B cell (primary cell): ENCODE measurements at regions not wholly inside any gene's neighbourhood (a gene's known extent, or its start where the extent isn't known, plus 50 kb on each side); places are given as distances from the start of the nearest gene placed in this dataset.

Experiments
- ATAC-seq: fragments of 200-7000 bp; cut with Tn5 transposase; one replicate; pipeline ENCODE4 v1.10.0; 2021; ENCODE audit warnings: low read depth, mild to moderate bottlenecking, moderate number of reproducible peaks, moderate library complexity
- CTCF ChIA-PET: fragments of 350-600 bp; sonication (Branson Sonifier 250); formaldehyde crosslinking; loops from one replicate; lab custom pipeline; 2021; ENCODE audit warnings: antibody characterized with exemption, inconsistent platforms; lab: Charles Lee
- POLR2A ChIA-PET: fragments of 350-600 bp; sonication (Branson Sonifier 250); formaldehyde crosslinking; loops from one replicate; lab custom pipeline; 2021; ENCODE audit warnings: antibody characterized with exemption; lab: Charles Lee
- DNase-seq: peaks from one replicate; pipeline ENCODE4 v3.0.0; 2013
- H2AFZ ChIP-seq: 2 replicates; pipeline ENCODE4 v1.6.1; 2012; ENCODE audit warnings: mild to moderate bottlenecking, low read depth, low read length; ENCODE audit not compliant: insufficient read depth, poor library complexity, severe bottlenecking
- H3K27ac ChIP-seq, 2 donors: 1 replicate in 1 of 2; 2 replicates in 1 of 2; pipeline ENCODE4 v1.5.1; 2012 to 2013; ENCODE audit warnings: low read length in 2 of 2, mild to moderate bottlenecking in 2 of 2, moderate library complexity in 1 of 2
- H3K27me3 ChIP-seq, 4 experiments: fragments of 200-600 bp in 1 of 4; sonication (generic) in 1 of 4; replicated peaks in 1 of 4; 1 replicate in 2 of 4; 2 replicates in 2 of 4; pipeline versions ENCODE4 v1.6.1 to v1.7.0; 2013 to 2016; ENCODE audit warnings: low read length in 3 of 4, mild to moderate bottlenecking in 2 of 4, mixed read lengths in 1 of 4, moderate library complexity in 1 of 4; ENCODE audit not compliant: insufficient read depth in 4 of 4, control insufficient read depth in 3 of 4; ENCODE audit errors: control extremely low read depth in 1 of 4
- H3K36me3 ChIP-seq, 2 experiments: replicated peaks in 1 of 2; 1 replicate in 1 of 2; 2 replicates in 1 of 2; pipeline versions ENCODE4 v1.6.1 to v1.7.1; 2013; ENCODE audit warnings: low read length in 1 of 2; ENCODE audit not compliant: insufficient read depth in 2 of 2, control insufficient read depth in 1 of 2; ENCODE audit errors: control extremely low read depth in 1 of 2, extremely low read depth in 1 of 2
- H3K4me1 ChIP-seq, 2 donors: fragments of 200-600 bp in 1 of 2; sonication (generic) in 1 of 2; 1 replicate in 1 of 2; 2 replicates in 1 of 2; pipeline versions ENCODE4 v1.5.1 to v1.6.1; 2013 to 2017; ENCODE audit warnings: low read length in 2 of 2; ENCODE audit not compliant: control insufficient read depth in 2 of 2, insufficient read depth in 2 of 2
- H3K4me2 ChIP-seq: replicated peaks from 2 replicates; pipeline ENCODE3; 2012; ENCODE audit warnings: mild to moderate bottlenecking, low read depth, low read length; ENCODE audit not compliant: poor library complexity, severe bottlenecking
- H3K4me3 ChIP-seq, 5 experiments: fragments of 200-600 bp in 1 of 5; sonication (generic) in 1 of 5; 1 replicate in 3 of 5; 2 replicates in 2 of 5; pipeline versions ENCODE4 v1.5.1 to v1.7.0; 2011 to 2016; ENCODE audit warnings: low read length in 4 of 5, mild to moderate bottlenecking in 4 of 5, low read depth in 2 of 5, control low read depth in 1 of 5, moderate library complexity in 1 of 5; ENCODE audit not compliant: insufficient read depth in 1 of 5; ENCODE audit errors: control extremely low read depth in 1 of 5, extremely low read depth in 1 of 5
- H3K79me2 ChIP-seq: fragments of 200-600 bp; sonication (generic); one replicate; pipeline ENCODE4 v1.6.0; 2016; ENCODE audit warnings: low read length; ENCODE audit not compliant: control insufficient read depth, insufficient read depth
- H3K9ac ChIP-seq: fragments of 200-600 bp; sonication (generic); 2 replicates; pipeline ENCODE4 v1.6.1; 2017; ENCODE audit warnings: mild to moderate bottlenecking, low read length, moderate library complexity
- H3K9me3 ChIP-seq, 3 donors: one replicate each; pipeline versions ENCODE4 v1.6.1 to v1.7.1; 2013; ENCODE audit warnings: low read length in 2 of 3; ENCODE audit not compliant: control insufficient read depth in 2 of 3, insufficient read depth in 1 of 3; ENCODE audit errors: control extremely low read depth in 1 of 3
- H4K20me1 ChIP-seq: 2 replicates; pipeline ENCODE4 v1.6.0; 2012; ENCODE audit warnings: mild to moderate bottlenecking, low read length; ENCODE audit not compliant: insufficient read depth, control insufficient read depth, poor library complexity, severe bottlenecking
- H3K27ac Mint-ChIP-seq: one replicate; pipeline ENCODE4 v1.8.0; 2021; ENCODE audit warnings: mixed read lengths
- H3K27me3 Mint-ChIP-seq: one replicate; pipeline ENCODE4 v1.8.0; 2021; ENCODE audit warnings: mixed read lengths
- H3K4me1 Mint-ChIP-seq: one replicate; pipeline ENCODE4 v1.8.0; 2021; ENCODE audit warnings: mixed read lengths
- H3K4me3 Mint-ChIP-seq: one replicate; pipeline ENCODE4 v1.8.0; 2021; ENCODE audit warnings: mixed read lengths
- H3K9me3 Mint-ChIP-seq: one replicate; pipeline ENCODE4 v1.8.0; 2022; ENCODE audit warnings: mixed read lengths; ENCODE audit not compliant: insufficient read depth
- CTCF ChIP-seq: fragments of 200-600 bp; IDR thresholded peaks from one replicate; pipeline ENCODE4 v1.8.0; 2022; ENCODE audit warnings: antibody characterized with exemption, mild to moderate bottlenecking
- EZH2 ChIP-seq: IDR thresholded peaks from 2 replicates; pipeline ENCODE4 v1.6.1; 2012; ENCODE audit warnings: borderline replicate concordance, low read depth, mild to moderate bottlenecking, moderate library complexity, low read length; ENCODE audit not compliant: insufficient read depth, poor library complexity, severe bottlenecking
- WGBS: methylation state at CpG from one replicate; pipeline ENCODE4 v1.1.5; 2013; ENCODE audit warnings: missing lambda C conversion rate; ENCODE audit not compliant: insufficient coverage; 5-methylcytosine and 5-hydroxymethylcytosine counted together
- intact Hi-C: fragments of 100-400 bp; cut with micrococcal nuclease; formaldehyde crosslinking; loops from one replicate; pipeline ENCODE4 v1.10.0; 2022

GRCh38 chr2:226334981-226335720, 464.5 kb downstream of the IRS1 start:
- TF ChIP-seq EZH2 = no peak
- TF ChIP-seq CTCF = no peak
- DNase-seq (no peak), ATAC-seq (no peak)
- 69% methylated on average over 2 of the region's 8 CpGs for WGBS
- Mint-ChIP-seq H3K27ac (no peak overlapping the region), H3K27me3 (peaks cover 8% of the 10 kb centered on the region), H3K4me1 (no peaks in the 10 kb centered on the region), H3K9me3 (no peaks in the 10 kb centered on the region), H3K4me3 (no peak overlapping the region)
- Histone ChIP-seq H3K4me2 (no peak overlapping the region), H3K4me3 (no peak overlapping the region), H3K36me3 (no peaks in the 10 kb centered on the region), H3K9me3 (no peaks in the 10 kb centered on the region), H3K79me2 (no peaks in the 10 kb centered on the region), H3K27me3 (no peaks in the 10 kb centered on the region), H4K20me1 (no peaks in the 10 kb centered on the region), H3K4me1 (no peaks in the 10 kb centered on the region), H3K9ac (no peak overlapping the region), H3K27ac (no peak overlapping the region), H2AFZ (no peak overlapping the region)
- POLR2A ChIA-PET = interaction anchor here (0.6 kb wide), 2 partner anchors 107 to 172 kb away, joined by 4 to 7 read pairs; no protein-coding TSS in a partner anchor
- CTCF ChIA-PET = no interaction called here
- intact Hi-C loops = no loop called here

GRCh38 chr2:226333388-226333787, 466.2 kb downstream of the IRS1 start:
- Histone ChIP-seq H3K36me3 (no peaks in the 10 kb centered on the region), H3K4me1 (no peaks in the 10 kb centered on the region), H3K4me2 (no peak overlapping the region), H3K9me3 (no peaks in the 10 kb centered on the region), H3K4me3 (no peak overlapping the region), H3K27ac (no peak overlapping the region), H3K9ac (no peak overlapping the region), H3K79me2 (no peaks in the 10 kb centered on the region), H2AFZ (no peak overlapping the region), H4K20me1 (no peaks in the 10 kb centered on the region), H3K27me3 (no peaks in the 10 kb centered on the region)
- CTCF ChIA-PET = no interaction called here
- no peaks in the 10 kb centered on the region for H3K4me1 Mint-ChIP-seq
- peaks cover 7% of the 10 kb centered on the region for H3K27me3 Mint-ChIP-seq
- no CpG with 5 or more reads among the region's 4 CpGs for WGBS
- H3K4me3 Mint-ChIP-seq = no peak overlapping the region
- H3K27ac Mint-ChIP-seq = no peak overlapping the region
- H3K9me3 Mint-ChIP-seq = no peaks in the 10 kb centered on the region
- DNase-seq (no peak), ATAC-seq (no peak)
- POLR2A ChIA-PET = no interaction called here
- intact Hi-C loops = no loop called here
- TF ChIP-seq CTCF (no peak), EZH2 (no peak)
